Parathyroid adenoma (tissue), 2 donors: ENCODE measurements at regions not wholly inside any gene's neighbourhood (a gene's known extent, or its start where the extent isn't known, plus 50 kb on each side); places are given as distances from the start of the nearest gene placed in this dataset.

Experiments
- H2AFZ ChIP-seq: fragments of 300-600 bp; sonication (generic); one replicate; pipeline ENCODE4 v1.7.0; 2017; ENCODE audit warnings: antibody characterized with exemption, mild to moderate bottlenecking
- H3K27ac ChIP-seq: fragments of 300-600 bp; sonication (generic); one replicate; pipeline ENCODE4 v1.7.0; 2017
- H3K27me3 ChIP-seq: fragments of 300-600 bp; sonication (generic); one replicate; pipeline ENCODE4 v1.7.0; 2017; ENCODE audit warnings: low read length; ENCODE audit not compliant: control insufficient read depth, insufficient read depth
- H3K36me3 ChIP-seq: fragments of 300-600 bp; sonication (generic); one replicate; pipeline ENCODE4 v1.7.0; 2017; ENCODE audit warnings: low read length; ENCODE audit not compliant: control insufficient read depth, insufficient read depth
- H3K4me1 ChIP-seq: fragments of 300-600 bp; sonication (generic); one replicate; pipeline ENCODE4 v1.7.0; 2017; ENCODE audit warnings: control low read depth
- H3K4me2 ChIP-seq: fragments of 300-600 bp; sonication (generic); one replicate; pipeline ENCODE4 v1.7.0; 2017; ENCODE audit warnings: low read length
- H3K4me3 ChIP-seq: fragments of 300-600 bp; sonication (generic); one replicate; pipeline ENCODE4 v1.7.0; 2017; ENCODE audit warnings: low read depth, low read length
- H3K79me2 ChIP-seq: fragments of 300-600 bp; sonication (generic); one replicate; pipeline ENCODE4 v1.7.0; 2017; ENCODE audit warnings: control low read depth
- H3K9ac ChIP-seq: fragments of 300-600 bp; sonication (generic); one replicate; pipeline ENCODE4 v1.7.0; 2017; ENCODE audit warnings: mild to moderate bottlenecking
- H3K9me3 ChIP-seq: fragments of 300-600 bp; sonication (generic); one replicate; pipeline ENCODE4 v1.7.0; 2017; ENCODE audit warnings: low read length; ENCODE audit not compliant: control insufficient read depth
- CTCF ChIP-seq: fragments of 300-600 bp; sonication (generic); IDR thresholded peaks from one replicate; pipeline ENCODE4 v1.7.0; 2017; ENCODE audit warnings: antibody characterized with exemption, mild to moderate bottlenecking
- donor health status: primary hyperparathyroidism.

- Histone ChIP-seq H3K27me3 (no peaks in the 10 kb centered on the region), H3K4me2 (no peak overlapping the region), H3K4me1 (no peaks in the 10 kb centered on the region), H2AFZ (no peak overlapping the region), H3K4me3 (no peak overlapping the region), H3K27ac (no peak overlapping the region), H3K9ac (no peak overlapping the region), H3K79me2 (no peaks in the 10 kb centered on the region), H3K9me3 (no peaks in the 10 kb centered on the region), H3K36me3 (no peaks in the 10 kb centered on the region)
- no peak for TF ChIP-seq CTCF
Measured at GRCh38 chr14:87829543-87829942, 163.4 kb downstream of the GALC start.

- Histone ChIP-seq H3K4me3 (no peak overlapping the region), H3K27ac (no peak overlapping the region), H3K79me2 (no peaks in the 10 kb centered on the region), H3K4me1 (no peaks in the 10 kb centered on the region), H3K9me3 (no peaks in the 10 kb centered on the region), H3K27me3 (no peaks in the 10 kb centered on the region), H3K9ac (no peak overlapping the region), H3K36me3 (no peaks in the 10 kb centered on the region), H2AFZ (no peak overlapping the region), H3K4me2 (no peak overlapping the region)
- TF ChIP-seq CTCF: no peak
Measured at GRCh38 chr14:87824266-87824665, 168.7 kb downstream of the GALC start.

- no peaks in the 10 kb centered on the region for H3K79me2 ChIP-seq
- no peak for TF ChIP-seq CTCF
Measured at GRCh38 chr14:87816416-87816815, 176.6 kb downstream of the GALC start.

GRCh38 chr14:87815121-87815520 is 177.9 kb downstream of the GALC start:
- Histone ChIP-seq H2AFZ (no peak overlapping the region), H3K36me3 (no peaks in the 10 kb centered on the region), H3K79me2 (no peaks in the 10 kb centered on the region), H3K27me3 (no peaks in the 10 kb centered on the region), H3K4me3 (no peak overlapping the region), H3K27ac (no peak overlapping the region), H3K4me1 (no peaks in the 10 kb centered on the region), H3K4me2 (no peak overlapping the region), H3K9ac (no peak overlapping the region), H3K9me3 (no peaks in the 10 kb centered on the region)
- no peak for TF ChIP-seq CTCF

More at GRCh38 chr14:87816416-87816815, 176.6 kb downstream of the GALC start:
- no peaks in the 10 kb centered on the region for H3K9me3 ChIP-seq
- H3K9ac ChIP-seq: no peak overlapping the region
- no peak overlapping the region for H2AFZ ChIP-seq
- H3K4me2 ChIP-seq: no peak overlapping the region
- no peaks in the 10 kb centered on the region for H3K27me3 ChIP-seq
- H3K27ac ChIP-seq: no peak overlapping the region
- H3K4me1 ChIP-seq: no peaks in the 10 kb centered on the region
- no peaks in the 10 kb centered on the region for H3K36me3 ChIP-seq
- no peak overlapping the region for H3K4me3 ChIP-seq

GRCh38 chr14:87813686-87814085 is 179.3 kb downstream of the GALC start:
- Histone ChIP-seq H3K27me3 (no peaks in the 10 kb centered on the region), H3K9me3 (no peaks in the 10 kb centered on the region), H3K4me1 (no peaks in the 10 kb centered on the region), H3K27ac (no peak overlapping the region), H3K4me2 (no peak overlapping the region), H3K36me3 (no peaks in the 10 kb centered on the region), H3K9ac (no peak overlapping the region), H3K4me3 (no peak overlapping the region), H3K79me2 (no peaks in the 10 kb centered on the region), H2AFZ (no peak overlapping the region)
- no peak for TF ChIP-seq CTCF
